HG02759 (cell line): ENCODE measurements at regions not wholly inside any gene's neighbourhood (a gene's known extent, or its start where the extent isn't known, plus 50 kb on each side); places are given as distances from the start of the nearest gene placed in this dataset.

Source experiments
- ATAC-seq: cut with Tn5 transposase; IDR thresholded peaks from one replicate; pipeline ENCODE4 v1.9.1; 2021; ENCODE audit warnings: mild to moderate bottlenecking, moderate library complexity; ENCODE audit not compliant: unreplicated experiment

- no peak for ATAC-seq
Measured at GRCh38 chr14:66056926-66057552, 429.1 kb upstream of the CCDC196 start.

DNA sequence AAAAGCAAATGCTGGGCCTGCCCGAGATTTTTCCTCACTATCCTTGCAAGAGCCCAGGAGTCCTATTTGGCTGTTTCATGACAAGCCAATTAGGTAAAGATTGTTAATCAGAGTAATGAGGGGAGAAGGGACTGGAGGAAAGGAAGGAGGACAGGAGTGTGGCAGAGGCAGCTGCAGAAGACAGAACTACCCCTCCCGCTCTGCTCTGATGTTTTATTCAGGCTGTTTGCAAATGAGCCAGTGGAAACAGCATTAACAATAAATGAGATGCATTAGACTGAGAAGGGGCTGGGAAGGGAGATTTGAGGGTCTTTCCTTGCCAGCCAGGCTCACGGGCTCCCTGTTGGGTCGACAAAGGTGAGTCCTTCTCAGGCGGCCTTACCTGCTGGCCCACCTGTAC, 421.0 kb upstream of the CCDC196 start:
- no peak for ATAC-seq

- no peak for ATAC-seq
Measured at GRCh38 chr14:66066981-66067776, 419.0 kb upstream of the CCDC196 start.

GRCh38 chr14:66069036-66069435, 417.1 kb upstream of the CCDC196 start:
- no peak for ATAC-seq

DNA sequence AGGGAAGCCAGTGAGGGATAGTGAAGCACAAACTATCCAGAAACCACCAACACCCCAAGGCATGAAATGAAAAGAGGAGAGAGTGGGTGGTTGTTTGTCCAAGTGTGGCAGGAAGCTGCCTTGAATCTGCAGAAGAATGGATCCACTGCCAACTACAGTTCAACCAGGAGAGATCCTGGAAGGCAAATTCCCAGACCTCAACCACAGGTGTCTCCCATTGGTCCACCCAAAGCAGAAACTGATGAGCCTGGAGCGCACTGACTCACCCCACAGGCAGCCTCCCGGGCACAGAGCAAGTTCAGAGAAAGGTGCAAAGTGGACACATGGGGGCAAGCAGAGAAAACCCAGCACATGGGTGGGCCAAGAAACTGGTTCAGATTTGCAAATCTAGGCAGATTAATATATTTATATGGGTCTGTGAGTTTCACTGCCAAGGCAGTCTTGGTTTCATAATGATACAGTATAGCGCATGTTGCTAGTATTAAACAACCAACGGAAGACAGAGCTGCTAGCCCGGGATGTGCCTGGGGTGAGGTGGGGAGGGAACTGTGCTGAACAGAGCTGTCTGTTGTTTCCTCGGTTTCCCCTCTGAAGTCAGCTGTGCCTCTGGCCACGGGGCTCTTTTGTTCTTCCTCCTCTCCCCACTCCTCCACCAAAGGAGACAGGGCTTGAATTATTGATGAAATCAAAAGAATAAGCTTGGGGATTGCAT, 416.2 kb upstream of the CCDC196 start:
- no peak for ATAC-seq

DNA sequence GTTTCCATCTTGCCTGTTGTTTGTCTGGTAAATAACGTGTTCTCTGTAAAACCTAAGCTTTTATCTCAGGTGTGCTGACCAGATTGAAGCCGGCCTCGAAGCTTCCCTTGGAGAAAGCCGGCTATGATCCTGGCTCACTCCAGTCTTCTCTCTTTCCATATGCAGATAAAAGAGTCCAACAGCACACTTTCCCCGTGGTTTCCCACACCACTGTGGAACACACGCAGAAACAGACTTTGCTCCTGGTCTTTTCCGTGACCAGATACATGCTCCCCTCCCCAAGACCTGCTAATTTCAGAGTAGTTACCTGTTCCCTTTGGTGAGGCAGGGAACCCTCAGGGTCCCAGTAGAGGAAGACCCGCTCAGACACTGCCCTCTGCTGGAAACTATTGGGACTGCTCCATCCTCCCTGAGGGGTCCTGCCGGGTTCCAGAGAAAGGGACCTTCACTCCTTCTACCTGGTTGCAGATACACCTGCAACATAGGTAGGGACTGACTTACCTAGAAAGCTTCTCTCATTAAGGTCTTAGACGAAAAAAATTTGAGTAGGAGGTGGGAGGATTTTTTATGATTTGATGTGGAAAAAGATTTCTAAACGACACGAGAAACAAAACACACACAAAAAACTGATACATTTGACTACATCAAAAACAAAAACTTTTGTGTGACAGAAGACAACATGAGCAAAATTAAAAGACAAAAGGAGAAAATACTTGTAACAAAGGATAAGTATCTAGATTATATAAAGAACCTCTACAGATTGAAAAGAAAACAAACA, 415.4 kb upstream of the CCDC196 start:
- no peak for ATAC-seq

GRCh38 chr14:66072190-66073084, 413.7 kb upstream of the CCDC196 start:
- ATAC-seq: no peak

DNA sequence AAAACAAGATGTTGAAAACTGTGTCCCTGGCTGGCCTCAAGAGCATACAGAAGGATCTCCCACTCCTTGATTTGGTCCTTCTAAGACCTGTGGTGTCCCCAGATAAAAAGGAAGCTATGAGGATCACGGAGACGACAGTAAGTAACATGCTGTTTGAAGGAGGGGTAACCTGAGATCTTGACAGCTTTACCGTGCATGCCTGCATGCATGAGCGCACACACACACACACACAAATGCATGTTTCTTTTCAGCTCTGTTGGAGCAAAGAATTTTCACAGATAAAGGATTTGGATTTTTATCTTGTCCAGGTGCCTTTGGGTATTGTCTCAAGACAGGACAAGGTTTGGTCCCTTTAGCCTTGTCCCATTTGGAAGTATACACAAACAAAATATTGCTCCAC, 411.6 kb upstream of the CCDC196 start:
- ATAC-seq: no peak

- no peak for ATAC-seq
Measured at GRCh38 chr14:66076176-66076575, 410.0 kb upstream of the CCDC196 start.

- ATAC-seq: no peak
Measured at GRCh38 chr14:66078006-66078405, 408.2 kb upstream of the CCDC196 start.

GRCh38 chr14:66081594-66082376, 404.4 kb upstream of the CCDC196 start:
- ATAC-seq: no peak

DNA sequence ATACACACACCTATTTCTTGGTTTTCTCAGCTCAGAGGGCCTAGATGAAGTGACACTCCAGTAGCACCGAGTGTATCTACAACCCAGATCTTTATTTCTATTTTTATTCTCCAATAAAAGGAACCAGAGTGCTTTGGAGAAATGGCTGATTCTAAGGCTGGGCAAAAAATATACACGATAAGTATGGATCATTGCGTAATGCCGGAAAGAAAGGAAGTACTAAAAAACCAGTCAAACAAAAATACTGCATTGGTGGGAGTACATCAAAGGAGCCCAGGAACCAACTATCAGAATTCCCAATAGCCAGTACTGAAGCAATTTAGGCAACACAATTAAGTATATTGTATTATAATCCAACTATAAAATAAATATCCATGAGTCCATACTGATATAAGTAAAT, 400.9 kb upstream of the CCDC196 start:
- ATAC-seq: no peak

DNA sequence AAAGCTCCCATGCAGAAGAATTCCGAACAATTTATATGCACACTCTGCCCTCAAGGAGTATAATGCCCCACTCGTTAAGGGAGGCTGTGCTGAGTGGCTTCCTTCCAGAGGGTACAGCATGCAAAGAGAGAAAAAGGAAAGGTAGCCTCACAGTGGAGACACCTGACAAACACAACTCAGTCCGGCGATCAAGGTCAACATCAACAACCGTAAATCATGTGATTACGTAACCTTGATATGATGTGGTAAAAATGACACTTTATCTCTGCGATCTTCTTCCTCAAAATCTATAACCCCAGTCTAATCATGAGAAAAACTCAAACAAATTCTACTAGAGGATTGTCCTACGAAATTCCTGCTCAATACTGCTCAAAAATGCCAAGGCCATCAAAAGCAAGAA, 400.5 kb upstream of the CCDC196 start:
- no peak for ATAC-seq

- ATAC-seq: no peak
Measured at GRCh38 chr14:66087231-66087630, 398.9 kb upstream of the CCDC196 start.

DNA sequence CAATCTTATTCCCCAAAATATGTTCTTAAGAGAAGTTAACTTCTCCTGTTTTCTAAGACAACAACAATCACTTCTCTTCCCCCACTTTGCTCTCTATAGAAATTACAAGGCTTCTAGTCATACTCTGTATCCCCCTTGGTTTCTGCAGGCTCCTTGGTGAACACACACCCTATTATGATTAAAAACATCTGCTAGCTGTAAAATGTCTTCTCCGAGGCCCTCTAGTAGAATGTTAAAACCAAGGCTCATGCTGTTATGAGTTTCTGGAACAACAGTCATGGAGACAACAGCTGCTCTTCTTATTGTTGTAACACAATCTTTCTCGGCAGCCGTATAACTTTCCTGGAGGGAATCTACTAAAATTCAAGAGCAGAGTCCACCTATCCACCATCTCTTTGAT, 397.5 kb upstream of the CCDC196 start:
- ATAC-seq: no peak

DNA sequence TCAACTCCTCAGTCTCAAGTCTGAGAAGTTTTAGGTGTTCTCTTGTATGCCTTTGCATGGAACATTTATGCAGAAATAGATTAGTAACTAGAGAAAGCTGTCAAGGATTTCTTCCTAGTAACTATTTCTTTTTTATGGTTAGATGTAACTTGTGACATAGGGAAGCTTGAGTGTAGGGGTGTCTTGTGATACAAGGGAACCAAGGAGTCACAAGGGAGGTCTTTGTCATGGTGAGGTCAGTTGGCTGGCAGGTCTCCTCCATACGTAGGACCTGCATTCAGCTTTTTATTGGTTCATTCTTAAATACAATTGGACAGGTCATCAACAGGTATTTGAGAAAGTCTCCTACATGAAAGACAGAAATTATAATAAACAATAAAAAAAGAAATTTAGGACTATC, 394.0 kb upstream of the CCDC196 start:
- no peak for ATAC-seq

DNA sequence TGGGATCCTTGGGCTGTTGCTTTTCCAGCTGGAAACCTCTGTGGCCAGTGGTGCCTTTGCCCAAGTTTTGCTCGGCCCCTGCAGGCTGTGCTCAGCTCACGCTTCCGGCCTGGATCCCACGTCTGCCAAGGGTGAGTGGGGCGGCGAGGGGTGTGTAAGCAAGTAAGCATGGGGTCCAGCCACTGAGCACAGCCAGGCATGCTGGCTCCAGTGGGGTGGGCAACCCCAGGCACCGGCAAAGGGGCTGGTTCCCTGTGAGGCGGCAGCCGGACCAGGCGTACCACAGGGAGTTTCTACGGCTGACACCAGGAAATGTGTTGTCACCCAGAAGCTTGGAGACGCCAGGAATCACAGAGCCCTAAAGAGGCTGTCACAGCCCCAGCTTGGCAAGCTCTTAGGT, 393.4 kb upstream of the CCDC196 start:
- ATAC-seq: no peak

- no peak for ATAC-seq
Measured at GRCh38 chr14:66094001-66094727, 392.0 kb upstream of the CCDC196 start.

DNA sequence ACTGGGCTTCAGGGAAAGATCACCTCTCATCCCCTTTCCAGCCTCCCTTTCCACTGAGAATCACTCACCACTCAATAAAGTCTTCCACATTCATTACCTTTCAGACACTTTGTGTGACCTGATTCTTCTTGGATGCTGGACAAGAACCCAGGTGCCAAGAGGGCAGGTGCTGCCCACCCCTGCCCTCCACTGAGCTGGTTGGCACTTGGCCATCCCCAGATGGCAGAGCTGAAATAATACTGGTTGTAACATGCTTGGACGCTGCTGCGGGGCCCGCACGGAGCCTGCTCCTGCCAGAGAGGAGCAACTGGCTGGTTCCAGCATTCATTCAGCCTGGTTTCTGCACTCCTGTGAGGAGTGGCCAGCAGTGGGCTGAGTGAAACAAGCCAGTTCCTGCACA, 386.7 kb upstream of the CCDC196 start:
- no peak for ATAC-seq
